NCI-H2196 treated with DMSO at 0.1 percent for 48 hours (cell line): ENCODE measurements at regions not wholly inside any gene's neighbourhood (a gene's known extent, or its start where the extent isn't known, plus 50 kb on each side); places are given as distances from the start of the nearest gene placed in this dataset.
A peak's percentile ranks its signal among the peaks of the same experiment; 100 is the strongest.

Experiments
- DNase-seq: peaks from one replicate; lab custom pipeline; 2025; ENCODE audit not compliant: unreplicated experiment; lab: John Stamatoyannopoulos, UW

DNA sequence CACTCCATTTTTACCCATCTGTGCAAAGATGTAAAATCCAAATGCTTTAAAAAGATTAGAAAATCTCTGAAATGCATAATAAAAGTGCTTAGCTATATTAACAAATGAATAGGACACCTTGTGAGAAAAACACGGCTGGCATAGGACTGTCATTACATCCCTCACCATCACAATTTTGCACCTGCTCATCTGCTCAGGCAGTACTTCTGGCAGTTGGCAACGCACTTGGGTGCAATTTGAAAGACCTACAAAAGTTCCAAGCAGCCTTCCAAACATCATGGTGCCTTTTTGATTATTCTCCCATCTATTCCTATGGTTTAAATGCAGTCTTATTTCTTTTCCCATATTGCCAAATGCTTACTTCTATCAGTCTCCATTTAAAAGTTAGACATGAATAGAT lies 501.8 kb downstream of the ENC1 start:
- DNase-seq, result no peak

DNA sequence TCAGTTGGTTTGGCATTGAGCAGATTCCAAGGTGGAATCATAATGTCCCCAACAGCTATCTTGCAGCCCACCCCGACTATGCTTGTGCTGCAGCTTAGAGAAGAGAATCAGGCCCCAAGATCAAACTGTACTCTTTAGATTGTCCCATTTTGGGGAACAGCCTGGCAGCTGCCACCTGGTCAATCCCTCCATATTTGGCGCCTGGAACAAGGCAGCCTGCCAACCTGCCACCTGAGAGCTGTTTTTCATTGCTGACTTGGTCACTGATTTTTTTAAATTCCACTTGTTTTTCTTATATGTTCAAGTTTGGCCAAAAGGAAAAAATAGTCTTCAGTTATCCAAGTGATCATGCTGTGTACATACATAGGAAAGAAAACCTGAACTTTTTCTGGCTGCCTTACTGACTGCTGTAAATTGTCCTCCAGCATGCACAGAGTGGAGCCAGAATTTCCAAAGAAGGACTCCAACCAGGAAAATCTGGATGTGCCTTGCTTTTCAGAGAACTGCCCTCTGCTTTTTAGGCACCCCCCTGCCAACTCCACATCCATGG lies 504.2 kb downstream of the ENC1 start:
- no peak for DNase-seq

DNA sequence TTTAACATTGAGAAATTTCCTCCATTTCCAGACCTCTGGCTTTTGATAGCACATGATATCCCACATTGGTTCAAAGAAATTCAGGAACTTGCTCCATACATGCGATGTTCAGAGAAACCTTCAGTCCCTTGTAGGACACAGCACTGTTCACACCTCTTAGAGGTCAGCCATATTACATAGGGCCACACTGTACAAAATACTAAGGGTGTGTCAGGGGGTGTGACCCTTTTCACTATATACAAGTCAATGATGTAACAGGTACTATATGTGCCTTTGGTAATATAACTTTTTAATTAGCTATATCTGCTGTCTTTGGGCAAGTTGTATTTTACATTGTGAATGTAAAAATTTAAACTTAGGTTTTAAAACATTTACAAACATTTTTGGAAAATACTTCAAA lies 505.5 kb downstream of the ENC1 start:
- no peak for DNase-seq

DNA sequence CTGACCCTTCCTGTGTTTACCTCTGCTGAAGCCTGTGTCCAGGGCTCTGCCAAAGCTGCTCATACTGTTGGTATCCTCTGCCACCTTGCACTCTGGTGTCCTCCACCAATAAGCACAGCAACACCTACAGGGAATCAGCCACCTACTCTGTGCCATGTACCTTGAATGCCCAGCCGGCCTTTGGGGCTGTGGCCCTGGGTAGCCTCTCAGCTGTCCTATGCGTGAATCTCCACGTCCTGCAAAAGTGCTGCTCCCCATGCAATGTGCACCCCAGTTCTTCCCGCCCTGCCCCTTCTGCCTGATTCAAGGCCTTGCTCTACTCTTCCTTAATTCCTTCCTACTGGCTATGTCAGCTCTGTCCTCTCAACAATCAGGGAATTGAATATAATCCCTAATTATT lies 506.5 kb downstream of the ARHGEF28 start:
- DNase-seq, result no peak

DNA sequence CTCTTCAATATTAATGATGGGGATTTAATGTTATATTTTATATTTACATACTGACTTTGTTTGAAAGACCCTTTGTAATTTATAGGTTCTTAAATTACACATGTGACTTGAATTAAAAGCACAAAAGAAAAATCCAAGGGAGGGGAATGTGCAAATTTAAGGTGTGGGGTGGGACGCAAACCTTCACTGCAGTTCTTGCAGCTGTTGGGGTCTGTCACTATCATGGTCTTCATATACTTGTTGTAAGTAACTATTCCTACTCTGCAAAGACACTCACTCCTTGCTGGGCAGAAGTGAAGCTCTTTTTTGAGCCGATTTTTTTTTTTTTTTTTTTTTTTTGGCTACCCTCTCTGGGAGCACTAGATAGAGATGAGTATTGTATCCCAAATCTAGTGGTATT lies 505.3 kb downstream of the ARHGEF28 start:
- DNase-seq, result no peak

DNA sequence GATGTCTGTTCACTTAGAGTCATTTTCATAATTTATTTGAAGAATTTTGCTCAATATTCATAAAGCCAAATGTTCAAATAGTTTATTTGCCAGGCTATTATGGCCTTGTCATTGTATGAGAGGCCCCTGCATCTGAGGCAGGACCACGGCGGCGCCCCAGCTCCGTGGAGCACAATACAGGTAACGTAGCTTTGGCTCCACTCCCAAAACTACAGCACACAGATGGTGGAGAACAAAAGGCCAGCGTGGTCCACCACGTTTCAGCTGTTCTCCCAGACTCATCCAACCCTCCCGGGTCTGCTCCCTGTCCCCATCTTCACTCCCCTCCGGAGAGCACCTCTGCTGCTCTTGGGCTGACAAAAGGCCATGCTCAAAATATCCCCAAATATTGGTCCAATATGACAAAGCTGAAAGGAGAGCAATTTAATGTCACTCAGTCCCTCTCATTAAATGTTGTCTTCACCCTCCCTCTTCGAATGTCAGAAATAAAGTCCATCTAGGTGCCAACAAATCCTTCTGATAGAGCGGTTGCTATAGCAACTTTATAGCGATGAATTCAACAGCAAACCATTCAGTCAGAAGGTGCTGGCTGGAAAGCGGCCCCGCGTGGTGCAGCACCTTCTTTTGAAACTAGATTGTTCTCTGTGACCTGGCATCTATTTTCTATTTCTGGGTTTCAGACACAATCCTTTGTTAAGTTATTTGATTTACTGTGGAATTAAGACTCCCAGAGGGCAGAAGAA lies 504.3 kb downstream of the ARHGEF28 start:
- DNase-seq, result peak; percentile 54

DNA sequence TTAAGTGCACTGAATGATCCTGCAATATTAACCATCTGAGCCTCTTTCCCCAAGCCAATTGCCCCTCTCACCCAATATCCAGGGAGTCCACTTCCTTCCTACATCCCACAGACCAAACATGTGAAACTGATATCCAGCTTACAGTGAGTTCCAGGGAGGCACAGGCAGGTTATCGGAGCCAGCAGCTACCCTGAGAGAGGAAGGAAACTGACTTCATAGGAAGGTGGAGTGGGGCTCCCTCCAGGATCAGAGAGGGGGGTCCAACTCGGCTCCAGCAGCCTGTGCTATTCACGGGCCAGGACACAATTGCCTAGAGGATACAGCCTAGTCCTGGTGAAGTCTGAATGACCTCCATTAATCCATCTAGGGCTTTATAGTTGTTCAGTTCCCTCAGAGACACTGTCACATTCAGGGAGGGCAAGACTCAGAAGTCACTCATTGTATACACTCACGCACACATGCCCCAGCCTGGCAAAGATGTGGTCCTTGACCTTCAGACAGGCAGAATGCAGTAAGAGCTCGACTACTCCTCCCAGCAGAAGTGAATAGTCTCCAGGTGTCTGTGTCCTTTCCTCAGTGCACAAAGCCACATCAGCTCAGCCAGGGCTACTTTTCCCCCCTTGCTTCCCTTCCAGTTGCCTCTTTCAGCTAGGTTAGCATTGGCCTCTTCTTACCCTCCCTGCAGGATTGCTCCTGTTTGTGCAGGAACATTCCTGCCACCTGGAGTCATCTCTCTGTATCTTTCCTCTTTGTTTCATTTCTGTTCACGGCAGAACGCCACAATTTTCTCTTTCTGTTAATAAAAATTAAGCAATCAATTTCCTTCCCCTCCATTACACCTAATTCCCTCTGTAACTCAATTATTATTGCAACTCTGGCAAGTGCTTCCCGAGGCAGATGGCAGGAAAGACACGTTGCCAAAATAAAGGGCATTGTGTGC lies 501.7 kb downstream of the ARHGEF28 start:
- DNase-seq, result no peak

DNA sequence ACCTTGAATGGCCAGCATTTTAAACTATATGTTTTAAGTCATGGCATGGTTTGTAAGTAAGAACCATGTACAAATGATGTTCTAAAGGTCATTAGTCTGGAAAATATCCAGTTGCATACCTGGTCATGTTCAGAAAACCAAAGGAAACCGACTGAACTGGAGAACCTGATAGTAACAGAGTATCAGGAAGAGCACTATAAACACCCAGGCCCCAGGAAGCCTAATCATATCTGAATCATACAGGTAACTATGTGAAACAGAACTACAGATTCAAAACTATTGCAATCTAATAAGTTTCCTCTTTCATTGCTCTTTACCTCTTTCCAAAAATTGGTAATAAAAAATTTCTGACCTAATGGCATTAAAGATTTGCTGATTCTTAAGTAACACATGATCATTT lies 500.3 kb downstream of the ARHGEF28 start:
- no peak for DNase-seq

DNA sequence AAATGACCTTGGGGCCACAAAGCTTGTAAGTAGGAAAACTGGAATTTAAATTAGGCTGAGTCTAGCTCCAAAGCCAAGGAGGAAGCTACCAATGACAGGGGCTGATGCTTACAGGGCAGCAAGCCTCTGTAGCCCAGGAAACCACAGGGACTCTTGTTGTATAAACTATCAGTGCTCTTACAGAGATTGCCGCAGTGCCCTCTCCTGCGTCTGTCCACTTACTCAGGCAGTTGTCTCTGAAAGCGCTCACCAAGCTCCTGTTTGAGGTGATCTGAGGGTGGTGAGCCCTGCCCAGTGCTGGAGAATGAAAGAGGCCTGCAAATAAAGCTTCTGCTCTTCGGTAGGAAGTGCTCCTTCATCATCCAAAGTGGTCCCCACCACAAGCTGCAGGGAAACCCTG lies 498.8 kb downstream of the ARHGEF28 start:
- no peak for DNase-seq

DNA sequence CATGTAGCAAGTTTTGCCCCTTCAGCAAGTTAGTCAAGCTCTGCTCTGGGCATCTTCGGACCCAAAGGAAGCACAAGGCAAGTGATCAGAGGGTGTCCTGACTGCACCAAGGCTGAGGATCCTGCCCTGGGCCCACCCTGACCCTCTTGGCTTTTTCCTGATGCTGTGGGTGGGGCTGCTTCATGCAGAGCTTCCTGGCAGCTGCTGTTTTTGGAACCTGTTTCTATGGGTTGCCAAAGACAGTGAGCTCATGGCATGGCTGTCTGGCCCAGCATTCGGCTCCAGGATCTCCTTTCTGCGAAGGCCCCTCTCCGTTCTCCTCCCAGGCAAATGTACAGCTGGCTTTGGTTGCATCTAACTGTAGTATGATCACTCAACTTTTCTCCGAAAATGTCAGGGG lies 497.9 kb downstream of the ARHGEF28 start:
- DNase-seq, result no peak

DNA sequence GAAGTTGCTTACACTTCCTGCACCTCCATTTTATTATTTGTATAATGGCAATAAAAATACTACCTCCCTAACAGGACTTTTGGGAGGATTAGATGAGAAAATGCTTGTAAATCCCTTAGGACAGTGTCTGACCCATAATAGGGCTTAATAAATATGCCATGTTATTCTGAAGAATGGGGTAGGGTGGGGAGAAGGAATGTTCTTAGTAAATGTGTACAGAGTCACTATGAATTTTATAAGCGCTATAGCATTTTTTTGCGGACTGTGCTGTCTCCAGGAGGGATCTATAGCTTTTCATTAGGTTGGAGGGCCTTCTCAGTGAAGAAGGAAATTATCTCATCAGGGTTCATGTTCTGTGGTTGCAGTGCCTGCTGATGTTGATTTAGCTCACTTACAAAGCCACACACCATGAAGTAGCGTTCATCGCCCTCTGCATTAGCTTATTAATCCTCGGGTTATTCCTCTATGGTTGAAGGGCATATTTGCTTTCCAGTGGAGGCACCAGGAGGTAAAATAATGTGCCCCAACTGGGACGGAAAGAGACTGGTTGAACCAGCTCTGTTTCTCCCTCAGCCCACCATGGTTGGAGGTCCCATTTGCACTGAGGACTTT lies 497.1 kb downstream of the ARHGEF28 start:
- peak; percentile 29 for DNase-seq

DNA sequence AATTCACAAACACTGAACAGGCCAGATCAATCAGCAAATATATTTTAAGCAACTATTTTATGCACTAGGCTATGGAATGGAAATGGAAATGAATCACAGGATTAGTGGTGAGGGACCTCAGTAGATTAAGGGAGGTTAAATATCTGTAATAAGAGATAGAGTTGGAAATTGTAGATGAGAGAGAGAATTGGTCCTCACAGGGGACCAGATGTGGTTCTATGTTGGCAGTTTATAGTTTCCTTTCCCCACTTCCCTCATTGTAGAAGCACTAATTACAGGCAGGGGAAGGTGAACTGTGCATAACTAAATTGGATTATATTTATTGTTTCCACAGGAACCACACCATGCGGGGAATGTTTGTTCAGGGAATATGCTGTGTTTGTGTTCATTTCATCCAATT lies 496.2 kb downstream of the ARHGEF28 start:
- DNase-seq, result no peak

DNA sequence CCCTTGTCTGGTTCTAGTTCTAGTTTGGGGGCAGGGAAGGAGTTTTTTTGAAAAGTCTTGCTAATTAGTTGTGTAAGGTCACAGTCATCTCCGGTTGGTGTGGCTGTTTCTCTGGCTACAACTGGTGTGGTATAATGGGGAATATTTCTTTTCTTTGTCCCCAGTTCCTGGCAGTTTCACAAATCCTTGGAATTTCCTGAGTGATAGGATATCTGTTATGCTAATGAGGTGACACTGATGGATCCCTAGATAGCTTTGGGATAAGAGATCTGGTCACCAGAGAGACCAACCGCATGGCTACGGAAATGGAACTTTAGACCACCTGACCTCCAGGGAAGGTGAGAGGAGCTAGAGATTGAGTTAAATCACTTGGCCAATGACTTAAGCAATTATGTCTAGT lies 494.6 kb downstream of the ARHGEF28 start:
- no peak for DNase-seq

DNA sequence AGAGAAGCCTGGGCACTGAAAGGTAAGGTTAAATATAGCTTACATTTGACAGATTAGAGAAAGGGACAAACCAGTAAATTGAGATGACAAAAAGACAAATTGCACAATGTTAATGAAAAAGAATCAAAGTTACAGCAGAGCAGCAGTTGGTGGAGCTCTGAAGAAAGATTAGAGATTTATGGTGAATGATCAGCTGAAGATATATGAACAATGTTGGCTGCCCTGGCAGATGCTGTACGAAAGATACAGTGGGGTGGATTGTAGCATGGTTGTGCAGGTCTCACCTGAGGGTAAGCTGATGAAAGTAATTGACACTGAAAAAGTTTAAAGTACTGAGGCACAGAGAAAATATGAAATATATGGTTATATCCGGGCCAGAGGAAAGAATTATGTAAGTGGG lies 492.1 kb downstream of the ARHGEF28 start:
- DNase-seq, result no peak

DNA sequence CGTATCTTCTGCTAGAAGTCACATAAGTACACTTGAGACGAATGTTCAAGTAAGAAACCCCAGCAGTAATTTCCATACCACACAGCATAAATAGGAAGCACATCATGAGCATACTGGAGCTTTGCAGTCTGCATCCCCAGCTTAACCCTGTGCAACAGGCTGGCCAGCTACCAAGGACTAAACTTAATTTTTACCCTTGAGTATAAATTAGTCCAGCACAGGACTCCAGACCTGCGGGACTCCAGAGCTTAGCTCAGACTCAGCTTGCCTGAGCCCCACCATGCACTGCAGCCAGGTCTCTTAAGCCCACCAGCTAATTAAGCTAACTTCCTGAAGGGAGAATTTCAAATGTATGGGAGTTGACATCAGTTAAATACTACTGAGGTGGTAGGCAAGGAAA lies 491.0 kb downstream of the ARHGEF28 start:
- DNase-seq, result no peak

DNA sequence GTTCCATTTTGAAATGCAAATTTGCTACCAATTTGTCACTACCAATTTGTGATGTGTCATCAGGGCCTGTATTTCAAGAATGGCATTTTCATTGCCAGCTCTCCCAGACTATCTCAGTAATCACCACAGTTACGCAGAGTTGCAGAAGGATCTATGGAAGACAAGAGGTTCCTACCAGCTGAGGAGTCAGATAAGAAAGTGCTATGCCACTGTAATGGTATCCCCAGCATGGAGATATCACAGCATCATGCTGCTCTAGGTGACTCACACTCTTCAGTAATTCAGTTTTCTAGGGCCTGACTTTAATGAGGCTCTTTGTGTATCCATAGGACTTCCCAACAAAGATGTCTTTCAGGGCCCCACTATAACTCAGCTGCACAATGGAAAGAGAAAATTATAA lies 490.3 kb downstream of the ARHGEF28 start:
- DNase-seq, result no peak

DNA sequence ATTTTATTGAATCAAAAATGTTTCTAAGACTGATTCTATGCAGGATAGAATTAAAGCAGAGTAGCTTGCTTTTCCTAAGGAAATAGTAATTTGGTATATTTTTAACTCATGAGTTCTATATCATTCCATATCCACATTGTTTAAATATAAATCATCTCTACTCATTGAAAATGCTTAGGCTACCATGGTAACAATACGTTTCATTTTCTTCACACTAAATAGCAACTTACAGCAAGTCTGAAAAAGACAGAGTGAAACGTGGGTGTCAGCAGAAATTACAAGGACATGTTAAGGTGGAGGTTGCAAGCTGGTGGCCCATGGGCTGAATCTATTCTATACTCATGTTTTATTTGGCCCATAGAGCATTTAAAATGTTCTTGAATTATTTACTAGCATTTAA lies 487.9 kb downstream of the ARHGEF28 start:
- DNase-seq, result no peak

DNA sequence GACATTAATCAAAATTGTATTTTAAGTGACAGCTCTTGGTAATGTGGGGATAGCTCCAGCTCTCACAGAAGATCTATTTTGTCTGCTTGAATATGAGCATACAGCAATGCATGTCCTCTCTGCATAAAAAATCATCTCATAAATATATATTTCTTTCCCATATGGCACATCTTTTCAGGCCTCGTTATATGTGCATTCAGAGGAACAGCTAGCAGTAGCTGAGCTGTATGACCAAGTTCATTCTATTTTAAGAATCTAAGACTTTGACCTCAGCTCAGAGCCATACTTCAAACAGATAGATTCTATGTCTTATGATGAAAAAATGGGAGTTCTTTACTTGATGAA lies 487.2 kb downstream of the ARHGEF28 start:
- no peak for DNase-seq

DNA sequence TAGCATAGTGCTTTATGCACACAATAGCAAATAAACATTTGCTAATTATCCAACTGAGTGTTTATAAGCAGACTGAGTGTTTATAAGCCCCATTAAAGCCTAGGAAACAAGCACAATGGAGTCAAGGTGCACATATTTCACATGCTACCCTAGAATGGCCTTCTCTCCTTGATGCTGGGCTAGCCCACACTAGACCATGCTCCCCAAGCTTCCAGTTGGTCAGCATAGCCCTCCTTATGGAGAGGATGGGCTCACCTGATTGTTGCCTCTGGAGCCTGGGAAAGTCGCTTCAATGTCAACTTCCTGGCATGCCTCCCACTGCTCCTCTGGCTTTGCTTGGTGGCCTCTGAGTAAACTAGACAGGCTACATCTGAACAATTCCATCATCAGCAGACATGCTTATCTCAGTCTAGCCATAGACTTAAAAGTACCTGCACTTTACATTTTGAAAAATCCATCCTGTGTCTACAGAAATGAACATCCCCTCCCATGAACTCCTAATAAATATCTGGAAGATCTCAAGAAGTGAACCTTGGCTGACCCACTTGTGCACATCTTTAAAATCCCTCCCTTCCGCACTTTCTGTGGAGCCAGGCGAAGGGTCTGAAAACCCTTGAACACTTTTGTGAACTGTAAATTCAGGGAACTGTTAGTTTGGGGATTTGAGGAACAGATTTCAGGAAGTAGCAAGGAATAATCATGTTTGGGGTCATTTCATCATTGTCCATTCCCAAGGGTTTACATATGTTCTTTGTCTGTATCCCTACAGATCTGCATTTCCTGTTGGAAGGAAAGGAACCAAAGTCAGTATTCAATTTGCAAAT lies 486.6 kb downstream of the ARHGEF28 start:
- no peak for DNase-seq

DNA sequence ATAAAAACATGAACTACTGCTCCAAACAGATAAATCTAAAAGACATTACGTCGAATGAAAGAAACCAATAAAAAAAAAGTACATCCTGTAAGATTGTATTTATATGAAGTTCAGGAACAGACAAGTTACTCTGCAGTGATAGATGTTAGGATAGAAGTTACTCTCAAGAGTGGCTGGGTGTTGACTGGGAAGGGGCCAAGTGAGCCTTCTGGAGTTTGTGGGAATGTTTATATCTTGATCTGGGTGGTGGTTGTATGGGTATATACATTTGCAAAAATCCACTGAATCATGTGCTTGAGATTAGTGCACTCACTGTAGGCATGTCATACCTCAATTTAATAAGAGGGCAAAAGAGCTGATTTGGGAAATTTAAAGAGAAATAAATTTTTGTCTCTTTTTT lies 485.8 kb downstream of the ARHGEF28 start:
- no peak for DNase-seq

DNA sequence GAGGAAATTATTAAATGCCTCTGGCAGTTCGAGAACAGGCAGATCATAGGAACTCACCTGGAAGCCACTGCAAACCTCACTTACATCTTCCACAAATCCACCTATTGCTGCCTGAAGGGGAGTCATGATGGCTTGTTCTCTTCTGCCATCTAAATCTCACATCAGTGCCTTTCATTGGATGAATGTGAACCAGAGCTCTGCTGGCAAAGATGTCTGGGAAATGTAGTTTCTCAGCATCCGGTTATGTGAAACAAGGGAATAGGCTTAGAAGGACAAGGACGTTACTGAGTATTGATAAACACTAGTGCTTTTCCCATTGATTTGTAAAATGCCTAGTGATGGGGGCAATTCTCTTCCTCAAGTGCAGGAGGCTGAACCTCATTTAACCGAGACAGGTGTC lies 483.3 kb downstream of the ARHGEF28 start:
- no peak for DNase-seq
